NCI-H146 treated with DMSO at 0.1 percent for 48 hours (cell line): ENCODE measurements at regions not wholly inside any gene's neighbourhood (a gene's known extent, or its start where the extent isn't known, plus 50 kb on each side); places are given as distances from the start of the nearest gene placed in this dataset.
A peak's percentile ranks its signal among the peaks of the same experiment; 100 is the strongest.
"Not testable (repeated sequence)": the region's sequence is repeated elsewhere in the genome, so short reads cannot be mapped to it uniquely, and the experiment has no call there.

ENCODE experiments used
- DNase-seq: peaks from one replicate; lab custom pipeline; 2025; ENCODE audit not compliant: unreplicated experiment; lab: John Stamatoyannopoulos, UW

GRCh38 chr2:2904721-2905350 lies 472.8 kb downstream of the EIPR1 start:
- DNase-seq = no peak

- DNase-seq = no peak
Observed at GRCh38 chr2:2902547-2903281, 474.9 kb downstream of the EIPR1 start.

- peak; percentile 23 for DNase-seq
Observed at GRCh38 chr2:2901384-2902345, 476.0 kb downstream of the EIPR1 start.

- peak; percentile 23 for DNase-seq
Observed at GRCh38 chr2:2899826-2900225, 477.8 kb downstream of the EIPR1 start.

GRCh38 chr2:2898744-2899143 lies 478.9 kb downstream of the EIPR1 start:
- DNase-seq = no peak

GRCh38 chr2:2896643-2897042 lies 481.0 kb downstream of the EIPR1 start:
- DNase-seq = no peak

- DNase-seq = no peak
Observed at GRCh38 chr2:2896011-2896410, 481.6 kb downstream of the EIPR1 start.

- DNase-seq = not testable (repeated sequence)
Observed at GRCh38 chr2:2894011-2894410, 483.6 kb downstream of the EIPR1 start.

- DNase-seq = no peak
Observed at GRCh38 chr2:2892892-2893291, 484.7 kb downstream of the EIPR1 start.

GRCh38 chr2:2892378-2892777 lies 485.2 kb downstream of the EIPR1 start:
- DNase-seq = no peak

- no peak for DNase-seq
Observed at GRCh38 chr2:2890901-2891300, 486.7 kb downstream of the EIPR1 start.

GRCh38 chr2:2890246-2890645 lies 487.4 kb downstream of the EIPR1 start:
- no peak for DNase-seq

GRCh38 chr2:2889646-2890045 lies 488.0 kb downstream of the EIPR1 start:
- DNase-seq = no peak

- DNase-seq = no peak
Observed at GRCh38 chr2:2889141-2889540, 488.5 kb downstream of the EIPR1 start.

GRCh38 chr2:2887772-2888387 lies 489.7 kb downstream of the EIPR1 start:
- no peak for DNase-seq

GRCh38 chr2:2886922-2887321 lies 490.7 kb downstream of the EIPR1 start:
- DNase-seq = no peak

GRCh38 chr2:2881499-2881898 lies 496.1 kb downstream of the EIPR1 start:
- DNase-seq = no peak

- no peak for DNase-seq
Observed at GRCh38 chr2:2880938-2881337, 496.7 kb downstream of the EIPR1 start.

- no peak for DNase-seq
Observed at GRCh38 chr2:2879781-2880180, 497.8 kb downstream of the EIPR1 start.

GRCh38 chr2:2879071-2879470 lies 498.5 kb downstream of the EIPR1 start:
- DNase-seq = no peak

GRCh38 chr2:2877427-2877826 lies 500.2 kb downstream of the EIPR1 start:
- no peak for DNase-seq
